HG02588 (cell line): ENCODE measurements at regions not wholly inside any gene's neighbourhood (a gene's known extent, or its start where the extent isn't known, plus 50 kb on each side); places are given as distances from the start of the nearest gene placed in this dataset.

Experiments
- ATAC-seq: cut with Tn5 transposase; IDR thresholded peaks from one replicate; pipeline ENCODE4 v1.9.1; 2021; ENCODE audit warnings: mild to moderate bottlenecking, moderate library complexity; ENCODE audit not compliant: unreplicated experiment

- peak; percentile 64 for ATAC-seq
These were observed 87.8 kb upstream of the MDFIC2 start for GRCh38 chr3:70400194-70400593.

GRCh38 chr3:70393881-70394612, 81.6 kb upstream of the MDFIC2 start:
- no peak for ATAC-seq

- no peak for ATAC-seq
These were observed 79.8 kb upstream of the MDFIC2 start for GRCh38 chr3:70392227-70392626.

GRCh38 chr3:70387889-70388288, 75.5 kb upstream of the MDFIC2 start:
- ATAC-seq, result no peak

- no peak for ATAC-seq
These were observed 74.4 kb upstream of the MDFIC2 start for GRCh38 chr3:70386846-70387245.

- no peak for ATAC-seq
These were observed 73.6 kb upstream of the MDFIC2 start for GRCh38 chr3:70386043-70386442.

GRCh38 chr3:70383360-70383831, 71.0 kb upstream of the MDFIC2 start:
- peak; percentile 98 for ATAC-seq

- ATAC-seq, result no peak
These were observed 61.7 kb upstream of the MDFIC2 start for GRCh38 chr3:70374179-70374578.
